ENCODE measurements at regions not wholly inside any gene's neighbourhood (a gene's known extent, or its start where the extent isn't known, plus 50 kb on each side); places are given as distances from the start of the nearest gene placed in this dataset.
A peak's percentile ranks its signal among the peaks of the same experiment; 100 is the strongest.
"Not testable (repeated sequence)": the region's sequence is repeated elsewhere in the genome, so short reads cannot be mapped to it uniquely, and the experiment has no call there.

- no peak for DNase-seq
Observed at GRCh38 chr6:141131616-141132015, 1001.1 kb upstream of the GJE1 start.

GRCh38 chr6:141123497-141123896 lies 1009.2 kb upstream of the GJE1 start:
- DNase-seq, result no peak

GRCh38 chr6:141123049-141123448 lies 1009.7 kb upstream of the GJE1 start:
- no peak for DNase-seq

- DNase-seq, result no peak
Observed at GRCh38 chr6:141118991-141119390, 1013.7 kb upstream of the GJE1 start.

- DNase-seq, result no peak
Observed at GRCh38 chr6:141117874-141118273, 1014.9 kb upstream of the GJE1 start.

GRCh38 chr6:141110481-141110880 lies 1022.2 kb upstream of the GJE1 start:
- DNase-seq, result no peak

- no peak for DNase-seq
Observed at GRCh38 chr6:141107591-141108160, 1025.0 kb upstream of the GJE1 start.

GRCh38 chr6:141105481-141105880 lies 1027.2 kb upstream of the GJE1 start:
- no peak for DNase-seq

- DNase-seq, result no peak
Observed at GRCh38 chr6:141103246-141103645, 1029.5 kb upstream of the GJE1 start.

- no peak for DNase-seq
Observed at GRCh38 chr6:141097471-141097870, 1035.3 kb upstream of the GJE1 start.

GRCh38 chr6:141095308-141095707 lies 1037.4 kb upstream of the GJE1 start:
- no peak for DNase-seq

GRCh38 chr6:141088171-141088570 lies 1044.6 kb upstream of the GJE1 start:
- DNase-seq, result no peak

- peak; percentile 13 for DNase-seq
Observed at GRCh38 chr6:141077355-141078333, 1055.1 kb upstream of the GJE1 start.

- no peak for DNase-seq
Observed at GRCh38 chr6:141057761-141058160, 1075.0 kb upstream of the GJE1 start.

GRCh38 chr6:141056945-141057625 lies 1075.6 kb upstream of the GJE1 start:
- DNase-seq, result no peak

GRCh38 chr6:141050471-141050870 lies 1082.3 kb upstream of the GJE1 start:
- no peak for DNase-seq

GRCh38 chr6:141048451-141048850 lies 1084.3 kb upstream of the GJE1 start:
- no peak for DNase-seq

- DNase-seq, result not testable (repeated sequence)
Observed at GRCh38 chr6:141046496-141046895, 1086.2 kb upstream of the GJE1 start.

- no peak for DNase-seq
Observed at GRCh38 chr6:141041596-141042087, 1091.1 kb upstream of the GJE1 start.

GRCh38 chr6:141035312-141036200 lies 1097.2 kb upstream of the GJE1 start:
- no peak for DNase-seq

GRCh38 chr6:141033101-141033500 lies 1099.6 kb upstream of the GJE1 start:
- DNase-seq, result no peak

- no peak for DNase-seq
Observed at GRCh38 chr6:141029908-141030307, 1102.8 kb upstream of the GJE1 start.

All from stimulated activated CD4-positive, alpha-beta T cell treated with anti-CD3 and anti-CD28 coated beads, Interleukin-15, amount 100 ng/mL, for 24 hours (primary cell).